HEK293T (cell line): ENCODE measurements at regions not wholly inside any gene's neighbourhood (a gene's known extent, or its start where the extent isn't known, plus 50 kb on each side); places are given as distances from the start of the nearest gene placed in this dataset.

Experiments used
- FOXK2 ChIP-seq: fragments of 450-650 bp; IDR thresholded peaks from 2 replicates; pipeline ENCODE4 v1.6.1; 2016; ENCODE audit warnings: mild to moderate bottlenecking
- FOXM1 ChIP-seq: fragments of 450-650 bp; IDR thresholded peaks from 2 replicates; pipeline ENCODE4 v1.6.1; 2017; ENCODE audit warnings: mild to moderate bottlenecking, borderline replicate concordance
- NFRKB ChIP-seq: fragments of 450-650 bp; IDR thresholded peaks from 2 replicates; pipeline ENCODE4 v1.6.1; 2016; ENCODE audit warnings: mild to moderate bottlenecking, moderate library complexity
- TARDBP ChIP-seq: fragments of 450-650 bp; IDR thresholded peaks from 2 replicates; pipeline ENCODE4 v1.6.1; 2016

DNA sequence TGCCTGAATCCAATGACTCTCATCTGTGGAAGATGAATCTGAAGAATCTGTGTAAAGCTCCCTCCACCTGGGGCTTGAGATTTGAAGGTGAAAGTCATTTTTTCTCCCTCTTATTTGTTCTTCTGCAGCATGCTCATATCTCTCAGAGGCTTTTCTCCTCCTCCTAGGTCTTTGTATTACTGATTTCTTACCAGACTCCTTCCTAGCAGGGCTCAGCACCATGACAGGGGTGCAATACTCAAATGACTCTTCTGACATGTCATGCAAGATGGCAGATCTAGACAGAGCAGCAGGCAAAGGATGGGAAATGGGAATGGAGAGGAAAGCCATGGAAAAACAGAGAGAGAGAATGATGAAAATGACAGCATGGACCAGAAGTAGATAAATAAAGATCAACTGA lies 118.3 kb downstream of the TMA16 start:
- TF ChIP-seq TARDBP = no peak
- TF ChIP-seq NFRKB = no peak
- no peak for TF ChIP-seq FOXK2
- no peak for TF ChIP-seq FOXM1
